Right lobe of liver (tissue), 4 donors: ENCODE measurements at regions not wholly inside any gene's neighbourhood (a gene's known extent, or its start where the extent isn't known, plus 50 kb on each side); places are given as distances from the start of the nearest gene placed in this dataset.

Source experiments
- CTCF ChIP-seq, 4 donors: fragments of 200-600 bp in 3 of 4; fragments of 450-650 bp in 1 of 4; IDR thresholded peaks; one replicate each; pipeline versions ENCODE4 v1.5.1 to v1.8.0; 2016 to 2022; ENCODE audit warnings: antibody characterized with exemption in 4 of 4, mild to moderate bottlenecking in 2 of 4
- POLR2A ChIP-seq: fragments of 450-650 bp; IDR thresholded peaks from one replicate; pipeline ENCODE4 v1.6.1; 2017; ENCODE audit warnings: antibody characterized with exemption, mild to moderate bottlenecking
- donor health status: DM: no; HTN: no; CAD: no.
- donor health status: DM: no; HTN: no; CAD: no.
- donor health status: DM: no; HTN: yes; CAD: no.

GRCh38 chr19:30695171-30695875, 323.1 kb downstream of the ZNF536 start:
- no peak for TF ChIP-seq CTCF (IDR thresholded peaks at IDR 0.05)
- TF ChIP-seq POLR2A: no peak
